Thoracic aorta (tissue), 2 donors: ENCODE measurements at regions not wholly inside any gene's neighbourhood (a gene's known extent, or its start where the extent isn't known, plus 50 kb on each side); places are given as distances from the start of the nearest gene placed in this dataset.

ENCODE experiments used
- ATAC-seq: fragments of 150-250 bp; one replicate; pipeline ENCODE4 v1.8.0; 2017; ENCODE audit warnings: low read depth; ENCODE audit not compliant: insufficient number of reproducible peaks, low FRiP score
- DNase-seq: peaks from one replicate; pipeline ENCODE4 v3.0.0-alpha.2; 2020; ENCODE audit warnings: low spot score
- H3K27ac ChIP-seq, 2 donors: fragments of 200-600 bp; sonication (generic); 1 replicate in 1 of 2; 2 replicates in 1 of 2; pipeline ENCODE4 v1.5.1; 2016; ENCODE audit warnings: mild to moderate bottlenecking in 2 of 2, moderate library complexity in 2 of 2
- H3K27me3 ChIP-seq: fragments of 200-600 bp; sonication (generic); replicated peaks from 2 replicates; pipeline ENCODE4 v1.6.0; 2016; ENCODE audit warnings: mild to moderate bottlenecking; ENCODE audit not compliant: insufficient read depth
- H3K36me3 ChIP-seq: fragments of 200-600 bp; sonication (generic); one replicate; pipeline ENCODE4 v1.5.1; 2016
- H3K4me1 ChIP-seq, 2 donors: fragments of 200-600 bp; sonication (generic); 1 replicate in 1 of 2; 2 replicates in 1 of 2; pipeline versions ENCODE4 v1.5.1 to v1.6.0; 2016; ENCODE audit warnings: low read depth in 2 of 2, mild to moderate bottlenecking in 1 of 2; ENCODE audit not compliant: control insufficient read depth in 1 of 2
- H3K4me3 ChIP-seq: fragments of 200-600 bp; sonication (generic); 2 replicates; pipeline ENCODE4 v1.5.1; 2016; ENCODE audit warnings: mild to moderate bottlenecking
- H3K9me3 ChIP-seq: fragments of 200-600 bp; sonication (generic); 2 replicates; pipeline ENCODE4 v1.5.1; 2016
- CTCF ChIP-seq: fragments of 200-600 bp; sonication (generic); IDR thresholded peaks from one replicate; pipeline ENCODE4 v1.5.1; 2019; ENCODE audit warnings: antibody characterized with exemption

GRCh38 chr2:120670371-120670770, 65.3 kb upstream of the GLI2 start:
- H3K27ac ChIP-seq = peak overlapping the region in 1 of 2 donors; percentile 22
- no peaks in the 10 kb centered on the region for H3K4me1 ChIP-seq
- H3K36me3 ChIP-seq = no peaks in the 10 kb centered on the region
- peaks cover 4% of the 10 kb centered on the region for H3K9me3 ChIP-seq
- H3K27me3 ChIP-seq = peaks cover 17% of the 10 kb centered on the region
- DNase-seq (no peak), ATAC-seq (no peak)
- no peak for TF ChIP-seq CTCF
- no peak overlapping the region for H3K4me3 ChIP-seq

- H3K4me1 ChIP-seq = no peaks in the 10 kb centered on the region
- DNase-seq = no peak
- no peaks in the 10 kb centered on the region for H3K36me3 ChIP-seq
- ATAC-seq = no peak
- no peak for TF ChIP-seq CTCF
- H3K27ac ChIP-seq = no peak overlapping the region
- H3K9me3 ChIP-seq = peaks cover 4% of the 10 kb centered on the region
- peaks cover 17% of the 10 kb centered on the region for H3K27me3 ChIP-seq
- H3K4me3 ChIP-seq = no peak overlapping the region
These were observed 64.7 kb upstream of the GLI2 start for GRCh38 chr2:120670771-120671480.

- DNase-seq (no peak), ATAC-seq (no peak)
- no peak for TF ChIP-seq CTCF
- no peaks in the 10 kb centered on the region for H3K36me3 ChIP-seq
- H3K27me3 ChIP-seq = peaks cover 17% of the 10 kb centered on the region
- no peaks in the 10 kb centered on the region for H3K4me1 ChIP-seq
- no peaks in the 10 kb centered on the region for H3K9me3 ChIP-seq
- H3K4me3 ChIP-seq = no peak overlapping the region
- H3K27ac ChIP-seq = no peak overlapping the region
These were observed 63.0 kb upstream of the GLI2 start for GRCh38 chr2:120672526-120673204.

- H3K4me1 ChIP-seq = no peaks in the 10 kb centered on the region
- no peak for TF ChIP-seq CTCF
- H3K36me3 ChIP-seq = no peaks in the 10 kb centered on the region
- H3K27ac ChIP-seq = no peak overlapping the region
- peaks cover 17% of the 10 kb centered on the region for H3K27me3 ChIP-seq
- H3K4me3 ChIP-seq = no peak overlapping the region
- DNase-seq = no peak
- H3K9me3 ChIP-seq = no peaks in the 10 kb centered on the region
- ATAC-seq = no peak
These were observed 62.5 kb upstream of the GLI2 start for GRCh38 chr2:120673205-120673550.

- no peak overlapping the region for H3K27ac ChIP-seq
- TF ChIP-seq CTCF = no peak
- H3K27me3 ChIP-seq = peaks cover 17% of the 10 kb centered on the region
- no peaks in the 10 kb centered on the region for H3K36me3 ChIP-seq
- DNase-seq (no peak), ATAC-seq (no peak)
- H3K4me3 ChIP-seq = no peak overlapping the region
- no peaks in the 10 kb centered on the region for H3K4me1 ChIP-seq
- H3K9me3 ChIP-seq = no peaks in the 10 kb centered on the region
These were observed 62.1 kb upstream of the GLI2 start for GRCh38 chr2:120673571-120674061.
